ENCODE measurements at regions not wholly inside any gene's neighbourhood (a gene's known extent, or its start where the extent isn't known, plus 50 kb on each side); places are given as distances from the start of the nearest gene placed in this dataset.
"Not testable (repeated sequence)": the region's sequence is repeated elsewhere in the genome, so short reads cannot be mapped to it uniquely, and the experiment has no call there.

DNA sequence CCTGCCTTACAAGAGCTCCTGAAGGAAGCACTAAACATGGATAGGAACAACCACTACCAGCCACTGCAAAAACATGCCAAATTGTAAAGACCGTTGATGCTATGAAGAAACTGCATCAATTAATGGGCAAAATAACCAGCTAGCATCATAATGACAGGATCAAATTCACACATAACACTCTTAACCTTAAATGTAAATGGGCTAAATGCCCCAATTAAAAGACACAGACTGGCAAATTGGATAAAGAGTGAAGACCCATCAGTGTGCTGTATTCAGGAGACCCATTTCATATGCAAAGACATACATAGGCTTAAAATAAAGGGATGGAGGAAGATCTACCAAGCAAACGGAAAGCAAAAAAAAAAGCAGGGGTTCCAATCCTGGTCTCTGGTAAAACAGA, 72.7 kb downstream of the EXTL2 start:
- DNase-seq; POLR2A ChIA-PET (ENCODE audit: partially characterized antibody); CTCF ChIA-PET (ENCODE audit: partially characterized antibody); H3K4me3 Mint-ChIP-seq; H3K36me3 Mint-ChIP-seq; intact Hi-C loops (cut with micrococcal nuclease); H3K4me3 ChIP-seq (ENCODE audit: low read length in 2 of 2); H3K4me1 ChIP-seq (ENCODE audit: insufficient read depth, low read length); H3K27ac Mint-ChIP-seq; H3K27ac ChIP-seq (ENCODE audit: low read depth, low read length); H3K9me3 ChIP-seq (ENCODE audit: control insufficient read depth in 1 of 2, low read length in 2 of 2); H3K27me3 ChIP-seq (ENCODE audit: insufficient read depth, low read length); H3K36me3 ChIP-seq (ENCODE audit: insufficient read depth, low read length); H3K4me1 Mint-ChIP-seq: not testable (repeated sequence)
- Mint-ChIP-seq H3K27me3 (peaks cover 8 to 19% of the 10 kb centered on the region in 2 donors), H3K9me3 (peaks cover 3 to 28% (median 23%) of the 10 kb centered on the region in 8 donors)

Data from CD4-positive, alpha-beta memory T cell (primary cell).